GM23248 (cell line): ENCODE measurements at regions not wholly inside any gene's neighbourhood (a gene's known extent, or its start where the extent isn't known, plus 50 kb on each side); places are given as distances from the start of the nearest gene placed in this dataset.

ENCODE experiments used
- EZH2 ChIP-seq: fragments of 200-600 bp; sonication (generic); IDR thresholded peaks from 2 replicates; pipeline ENCODE4 v1.6.1; 2018; ENCODE audit warnings: antibody characterized with exemption, mild to moderate bottlenecking; ENCODE audit not compliant: insufficient read depth, poor library complexity, severe bottlenecking
- EZH2phosphoT487 ChIP-seq: fragments of 200-600 bp; sonication (generic); IDR thresholded peaks from 2 replicates; pipeline ENCODE4 v1.6.1; 2018; ENCODE audit warnings: antibody characterized with exemption, moderate library complexity, mild to moderate bottlenecking, low read depth; ENCODE audit not compliant: insufficient read depth

- TF ChIP-seq EZH2 = no peak
- no peak for TF ChIP-seq EZH2phosphoT487
These were observed 98.7 kb upstream of the LRFN2 start for GRCh38 chr6:40685862-40686261.
